Right lobe of liver (tissue), 6 donors: ENCODE measurements at regions not wholly inside any gene's neighbourhood (a gene's known extent, or its start where the extent isn't known, plus 50 kb on each side); places are given as distances from the start of the nearest gene placed in this dataset.

Experiments
- ATAC-seq, 4 donors: fragments of 200-7000 bp; cut with Tn5 transposase; one replicate each; pipeline ENCODE4 v1.9.1; 2020; ENCODE audit warnings: mild to moderate bottlenecking in 4 of 4, moderate library complexity in 4 of 4
- DNase-seq, 3 donors: peaks; one replicate each; pipeline ENCODE4 v3.0.0-alpha.2; 2020
- H3K27ac ChIP-seq, 3 donors: fragments of 200-600 bp; one replicate each; pipeline ENCODE4 v1.8.0; 2022
- H3K27me3 ChIP-seq, 2 donors: fragments of 200-600 bp; one replicate each; pipeline ENCODE4 v1.8.0; 2022
- H3K36me3 ChIP-seq, 4 donors: fragments of 200-600 bp; sonication (generic) in 1 of 4; one replicate each; pipeline versions ENCODE4 v1.5.1 to v1.8.0; 2017 to 2022; ENCODE audit warnings: control low read depth in 1 of 4
- H3K4me1 ChIP-seq, 4 donors: fragments of 200-600 bp; sonication (generic) in 1 of 4; one replicate each; pipeline versions ENCODE4 v1.5.1 to v1.8.0; 2017 to 2022; ENCODE audit warnings: control low read depth in 1 of 4
- H3K4me3 ChIP-seq, 3 donors: fragments of 200-600 bp; one replicate each; pipeline ENCODE4 v1.8.0; 2022
- H3K9me3 ChIP-seq, 4 donors: fragments of 200-600 bp; sonication (generic) in 1 of 4; one replicate each; pipeline versions ENCODE4 v1.5.1 to v1.8.0; 2017 to 2022; ENCODE audit warnings: control low read depth in 1 of 4
- CTCF ChIP-seq, 4 donors: fragments of 200-600 bp in 3 of 4; fragments of 450-650 bp in 1 of 4; IDR thresholded peaks; one replicate each; pipeline versions ENCODE4 v1.5.1 to v1.8.0; 2016 to 2022; ENCODE audit warnings: antibody characterized with exemption in 4 of 4, mild to moderate bottlenecking in 2 of 4
- POLR2A ChIP-seq: fragments of 450-650 bp; IDR thresholded peaks from one replicate; pipeline ENCODE4 v1.6.1; 2017; ENCODE audit warnings: antibody characterized with exemption, mild to moderate bottlenecking
- WGBS: methylation state at CpG from one replicate; pipeline ENCODE4 v1.1.6; 2018; ENCODE audit warnings: low coverage, low lambda C conversion rate; ENCODE audit not compliant: insufficient coverage; ENCODE audit errors: missing lambda C conversion rate; 5-methylcytosine and 5-hydroxymethylcytosine counted together
- intact Hi-C, 2 donors: fragments of 100-400 bp; cut with DNase I; formaldehyde crosslinking; loops; one replicate each; pipeline versions ENCODE4 v1.11.2 to v1.14.1; 2022
- donor health status: DM: no; HTN: yes; CAD: no.
- donor health status: DM: no; HTN: no; CAD: no.
- donor health status: DM: no; HTN: no; CAD: no.
- donor health status: DM: no; HTN: yes; CAD: no.
- donor health status: DM: no; HTN: yes; CAD: no.

- no peak overlapping the region for H3K27ac ChIP-seq
- TF ChIP-seq CTCF (IDR thresholded peaks at IDR 0.05) (no peak), POLR2A (no peak)
- intact Hi-C loops, result no loop called here
- H3K4me1 ChIP-seq, result peaks cover 0 to 6% (median 0%) of the 10 kb centered on the region in 4 donors
- no peaks in the 10 kb centered on the region for H3K27me3 ChIP-seq
- no peak for DNase-seq
- no peaks in the 10 kb centered on the region for H3K36me3 ChIP-seq
- H3K9me3 ChIP-seq, result no peaks in the 10 kb centered on the region
- no peak for ATAC-seq
- 93% methylated on average over 3 of the region's 3 CpGs for WGBS
- no peak overlapping the region for H3K4me3 ChIP-seq
Observed at GRCh38 chr12:24759155-24759554, 189.7 kb downstream of the BCAT1 start.

GRCh38 chr12:24756479-24757024 lies 192.3 kb downstream of the BCAT1 start:
- 69% methylated on average over 3 of the region's 3 CpGs for whole genome bisulfite sequencing

GRCh38 chr12:24754690-24755638 lies 193.9 kb downstream of the BCAT1 start:
- Histone ChIP-seq H3K4me3 (no peak overlapping the region), H3K9me3 (no peaks in the 10 kb centered on the region), H3K4me1 (peaks cover 0 to 6% (median 0%) of the 10 kb centered on the region in 4 donors), H3K27me3 (no peaks in the 10 kb centered on the region), H3K36me3 (no peaks in the 10 kb centered on the region), H3K27ac (no peak overlapping the region)
- ATAC-seq (peak; percentile 81 to 93 (median 87)), DNase-seq (no peak)
- intact Hi-C loops, result no loop called here
- TF ChIP-seq POLR2A, result no peak
- TF ChIP-seq CTCF (IDR thresholded peaks at IDR 0.05), result no peak
- 35% methylated on average over 7 of the region's 7 CpGs for WGBS

More at GRCh38 chr12:24756479-24757024, 192.3 kb downstream of the BCAT1 start:
- DNase-seq (no peak), ATAC-seq (no peak)
- Histone ChIP-seq H3K27me3 (no peaks in the 10 kb centered on the region), H3K4me3 (no peak overlapping the region), H3K9me3 (no peaks in the 10 kb centered on the region), H3K27ac (no peak overlapping the region), H3K4me1 (peaks cover 0 to 6% (median 0%) of the 10 kb centered on the region in 4 donors), H3K36me3 (no peaks in the 10 kb centered on the region)
- intact Hi-C loops, result no loop called here
- TF ChIP-seq POLR2A, result no peak
- no peak for TF ChIP-seq CTCF (IDR thresholded peaks at IDR 0.05)

GRCh38 chr12:24752763-24753462 lies 196.0 kb downstream of the BCAT1 start:
- Histone ChIP-seq H3K4me1 (peaks cover 0 to 6% (median 0%) of the 10 kb centered on the region in 4 donors), H3K27me3 (no peaks in the 10 kb centered on the region), H3K36me3 (no peaks in the 10 kb centered on the region), H3K4me3 (no peak overlapping the region), H3K9me3 (no peaks in the 10 kb centered on the region), H3K27ac (no peak overlapping the region)
- TF ChIP-seq POLR2A (no peak), CTCF (IDR thresholded peaks at IDR 0.05) (no peak)
- 66% methylated on average over 4 of the region's 4 CpGs for WGBS
- DNase-seq, result no peak
- intact Hi-C loops, result no loop called here
- ATAC-seq, result peak in 3 of 4 donors; percentile 36 to 75 (median 39)
